ENCODE measurements at regions not wholly inside any gene's neighbourhood (a gene's known extent, or its start where the extent isn't known, plus 50 kb on each side); places are given as distances from the start of the nearest gene placed in this dataset.

DNA sequence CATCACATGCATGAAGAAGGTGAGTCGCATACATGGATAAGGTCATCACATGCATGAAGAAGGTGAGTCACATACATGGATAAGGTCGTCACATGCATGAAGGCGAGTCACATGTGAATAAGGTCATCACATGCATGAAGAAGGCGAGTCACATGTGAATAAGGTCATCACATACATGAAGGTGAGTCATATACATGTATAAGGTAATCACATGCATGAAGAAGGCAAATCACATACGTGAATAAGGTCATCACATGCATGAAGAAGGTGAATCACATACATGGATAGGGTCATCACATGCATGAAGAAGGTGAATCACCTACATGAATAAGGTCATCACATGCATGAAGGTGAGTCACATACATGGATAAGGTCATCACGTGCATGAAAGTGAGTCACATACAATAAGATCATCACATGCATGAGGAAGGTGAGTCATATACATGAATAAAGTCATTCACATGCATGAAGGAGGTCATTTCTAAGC is 105.1 kb upstream of the SDK2 start:
- no peaks in the 10 kb centered on the region for H3K36me3 Mint-ChIP-seq
- DNase-seq (no peak), ATAC-seq (no peak)
- WGBS (ENCODE audit: insufficient coverage), result 71% methylated on average over 6 of the region's 6 CpGs
- Histone ChIP-seq H3K9me3 (ENCODE audit: control insufficient read depth, insufficient read depth, low read length) (no peaks in the 10 kb centered on the region), H3K36me3 (ENCODE audit: control insufficient read depth, insufficient read depth, low read length) (no peaks in the 10 kb centered on the region), H3K4me3 (ENCODE audit: low read length) (no peak overlapping the region), H3K4me1 (ENCODE audit: control insufficient read depth, insufficient read depth, low read length) (no peaks in the 10 kb centered on the region), H3K27me3 (ENCODE audit: control insufficient read depth, insufficient read depth, low read length) (no peaks in the 10 kb centered on the region), H3K27ac (ENCODE audit: low read length) (no peak overlapping the region)
- no peaks in the 10 kb centered on the region for H3K4me1 Mint-ChIP-seq
- H3K4me3 Mint-ChIP-seq, result no peak overlapping the region
- TF ChIP-seq, protein P1, sequence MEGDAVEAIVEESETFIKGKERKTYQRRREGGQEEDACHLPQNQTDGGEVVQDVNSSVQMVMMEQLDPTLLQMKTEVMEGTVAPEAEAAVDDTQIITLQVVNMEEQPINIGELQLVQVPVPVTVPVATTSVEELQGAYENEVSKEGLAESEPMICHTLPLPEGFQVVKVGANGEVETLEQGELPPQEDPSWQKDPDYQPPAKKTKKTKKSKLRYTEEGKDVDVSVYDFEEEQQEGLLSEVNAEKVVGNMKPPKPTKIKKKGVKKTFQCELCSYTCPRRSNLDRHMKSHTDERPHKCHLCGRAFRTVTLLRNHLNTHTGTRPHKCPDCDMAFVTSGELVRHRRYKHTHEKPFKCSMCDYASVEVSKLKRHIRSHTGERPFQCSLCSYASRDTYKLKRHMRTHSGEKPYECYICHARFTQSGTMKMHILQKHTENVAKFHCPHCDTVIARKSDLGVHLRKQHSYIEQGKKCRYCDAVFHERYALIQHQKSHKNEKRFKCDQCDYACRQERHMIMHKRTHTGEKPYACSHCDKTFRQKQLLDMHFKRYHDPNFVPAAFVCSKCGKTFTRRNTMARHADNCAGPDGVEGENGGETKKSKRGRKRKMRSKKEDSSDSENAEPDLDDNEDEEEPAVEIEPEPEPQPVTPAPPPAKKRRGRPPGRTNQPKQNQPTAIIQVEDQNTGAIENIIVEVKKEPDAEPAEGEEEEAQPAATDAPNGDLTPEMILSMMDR (IDR thresholded peaks at IDR 0.05), result no peak
- no peak overlapping the region for H3K27ac Mint-ChIP-seq
- H3K27me3 Mint-ChIP-seq (ENCODE audit: low read depth in 2 of 2), result no peaks in the 10 kb centered on the region
- no peaks in the 10 kb centered on the region for H3K9me3 Mint-ChIP-seq
- intact Hi-C loops (cut with micrococcal nuclease), result no loop called here

- Histone ChIP-seq H3K4me3 (ENCODE audit: low read length) (no peak overlapping the region), H3K9me3 (ENCODE audit: control insufficient read depth, insufficient read depth, low read length) (no peaks in the 10 kb centered on the region), H3K27me3 (ENCODE audit: control insufficient read depth, insufficient read depth, low read length) (no peaks in the 10 kb centered on the region), H3K4me1 (ENCODE audit: control insufficient read depth, insufficient read depth, low read length) (no peaks in the 10 kb centered on the region), H3K36me3 (ENCODE audit: control insufficient read depth, insufficient read depth, low read length) (no peaks in the 10 kb centered on the region), H3K27ac (ENCODE audit: low read length) (no peak overlapping the region)
- Mint-ChIP-seq H3K9me3 (no peaks in the 10 kb centered on the region), H3K27me3 (ENCODE audit: low read depth in 2 of 2) (peaks cover 0 to 3% of the 10 kb centered on the region in 2 donors), H3K4me3 (no peak overlapping the region), H3K36me3 (no peaks in the 10 kb centered on the region), H3K27ac (no peak overlapping the region), H3K4me1 (no peaks in the 10 kb centered on the region)
- ATAC-seq (no peak), DNase-seq (no peak)
- TF ChIP-seq, protein P1 (IDR thresholded peaks at IDR 0.05), result no peak
- WGBS (ENCODE audit: insufficient coverage), result 77% methylated on average over 16 of the region's 16 CpGs
- intact Hi-C loops (cut with micrococcal nuclease), result no loop called here
These were observed 105.8 kb upstream of the SDK2 start for GRCh38 chr17:73749928-73750605.

GRCh38 chr17:73750975-73751374 is 106.7 kb upstream of the SDK2 start:
- intact Hi-C loops (cut with micrococcal nuclease), result no loop called here
- peaks cover 0 to 3% of the 10 kb centered on the region in 2 donors for H3K27me3 Mint-ChIP-seq (ENCODE audit: low read depth in 2 of 2)
- H3K4me3 ChIP-seq (ENCODE audit: low read length), result no peak overlapping the region
- H3K27me3 ChIP-seq (ENCODE audit: control insufficient read depth, insufficient read depth, low read length), result no peaks in the 10 kb centered on the region
- H3K36me3 ChIP-seq (ENCODE audit: control insufficient read depth, insufficient read depth, low read length), result no peaks in the 10 kb centered on the region
- no peaks in the 10 kb centered on the region for H3K9me3 Mint-ChIP-seq
- no peak overlapping the region for H3K27ac Mint-ChIP-seq
- ATAC-seq, result no peak
- no peaks in the 10 kb centered on the region for H3K4me1 Mint-ChIP-seq
- no peak for DNase-seq
- no peaks in the 10 kb centered on the region for H3K36me3 Mint-ChIP-seq
- no peak overlapping the region for H3K27ac ChIP-seq (ENCODE audit: low read length)
- no peaks in the 10 kb centered on the region for H3K4me1 ChIP-seq (ENCODE audit: control insufficient read depth, insufficient read depth, low read length)
- TF ChIP-seq, protein P1 (IDR thresholded peaks at IDR 0.05), result no peak
- H3K9me3 ChIP-seq (ENCODE audit: control insufficient read depth, insufficient read depth, low read length), result no peaks in the 10 kb centered on the region
- WGBS (ENCODE audit: insufficient coverage), result 72% methylated on average over 7 of the region's 7 CpGs
- H3K4me3 Mint-ChIP-seq, result no peak overlapping the region
